ENCODE measurements at regions not wholly inside any gene's neighbourhood (a gene's known extent, or its start where the extent isn't known, plus 50 kb on each side); places are given as distances from the start of the nearest gene placed in this dataset.

DNA sequence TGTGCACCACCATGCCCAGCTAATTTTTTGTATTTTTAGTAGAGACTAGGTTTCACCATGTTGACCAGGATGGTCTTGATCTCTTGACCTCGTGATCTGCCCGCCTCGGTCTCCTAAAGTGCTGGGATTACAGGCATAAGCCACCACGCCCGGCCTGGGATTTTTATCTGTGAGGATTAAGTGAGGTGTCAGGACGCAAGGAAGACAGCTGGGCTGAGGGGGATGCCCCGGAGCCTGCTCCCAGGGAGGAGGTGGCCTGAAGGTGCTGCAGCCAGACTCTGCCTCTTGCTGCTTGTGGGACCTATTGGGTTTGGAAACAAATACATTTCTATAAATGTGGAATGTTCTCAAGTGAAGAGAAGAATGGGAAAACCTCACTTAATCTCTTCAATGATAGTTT is 131.6 kb downstream of the OLFM4 start:
- Histone ChIP-seq H3K9me3 (ENCODE audit: insufficient read depth in 2 of 2, low read depth in 1 of 2, low read length in 1 of 2) (peaks cover 0 to 2% of the 10 kb centered on the region in 2 experiments; a peak in 1 of 4 replicates), H3K79me1 (ENCODE audit: low read depth, low read length) (no peaks in the 10 kb centered on the region)

More for the DNA sequence above, 131.6 kb downstream of the OLFM4 start:
- no peak overlapping the region for H3K23ac ChIP-seq (ENCODE audit: insufficient read length)
- no peaks in the 10 kb centered on the region for H3K36me3 ChIP-seq (ENCODE audit: control insufficient read depth in 2 of 4, insufficient read depth in 4 of 4, low read length in 3 of 4)
- peaks cover 0 to 3% (median 0%) of the 10 kb centered on the region in 4 experiments; a peak in 1 of 7 replicates for H3K4me1 ChIP-seq (replicated peaks in 1 of 4; ENCODE audit: control insufficient read depth in 3 of 4, insufficient read depth in 4 of 4, low read length in 3 of 4)
- H4K8ac ChIP-seq (ENCODE audit: extremely low read depth, insufficient read depth, low read length): no peak overlapping the region
- no peak overlapping the region for H3K56ac ChIP-seq (replicated peaks; ENCODE audit: insufficient read length, low read depth, low read length)
- no peak overlapping the region for H2AK5ac ChIP-seq (ENCODE audit: low read depth, low read length)
- no peak overlapping the region for H2BK20ac ChIP-seq (ENCODE audit: low read length)
- no peak overlapping the region for H3K18ac ChIP-seq (ENCODE audit: extremely low read depth, low read length)
- no peak overlapping the region for H2BK15ac ChIP-seq (ENCODE audit: low read length)
- TF ChIP-seq BRCA1 (IDR thresholded peaks at IDR 0.05; ENCODE audit: low read depth, low read length) (no peak), RAD21 (IDR thresholded peaks at IDR 0.05 in 1 of 2, conservative IDR thresholded peaks at IDR 0.05 in 1 of 2; ENCODE audit: low read depth in 2 of 2, low read length in 2 of 2) (no peak), BCL11A (IDR thresholded peaks at IDR 0.05; ENCODE audit: low read depth in 2 of 2, low read length in 2 of 2) (no peak), BACH1 (IDR thresholded peaks at IDR 0.05; ENCODE audit: low read length) (no peak), POLR2AphosphoS5 (IDR thresholded peaks at IDR 0.05; ENCODE audit: low read depth, low read length) (no peak), TAF7 (optimal IDR thresholded peaks at IDR 0.05; ENCODE audit: borderline replicate concordance, low read depth, low read length) (no peak), SAP30 (IDR thresholded peaks at IDR 0.05; ENCODE audit: insufficient read depth, insufficient replicate concordance, low read length) (no peak), YY1 (IDR thresholded peaks at IDR 0.05; ENCODE audit: low read depth, low read length) (no peak), ATF3 (IDR thresholded peaks at IDR 0.05; ENCODE audit: insufficient read depth, low read depth, low read length) (no peak), EGR1 (IDR thresholded peaks at IDR 0.05; ENCODE audit: borderline replicate concordance, low read depth, low read length) (no peak), MAFK (IDR thresholded peaks at IDR 0.05; ENCODE audit: low read depth, low read length) (no peak), SP4 (IDR thresholded peaks at IDR 0.05; ENCODE audit: low read length) (no peak)
- TF ChIP-seq, protein P1, sequence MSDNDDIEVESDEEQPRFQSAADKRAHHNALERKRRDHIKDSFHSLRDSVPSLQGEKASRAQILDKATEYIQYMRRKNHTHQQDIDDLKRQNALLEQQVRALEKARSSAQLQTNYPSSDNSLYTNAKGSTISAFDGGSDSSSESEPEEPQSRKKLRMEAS (IDR thresholded peaks at IDR 0.05): no peak
- H3K27me3 ChIP-seq (replicated peaks in 1 of 4; ENCODE audit: control insufficient read depth in 3 of 4, extremely low read depth in 1 of 4, insufficient read depth in 3 of 4, low read length in 3 of 4): no peaks in the 10 kb centered on the region
- H2BK120ac ChIP-seq (replicated peaks; ENCODE audit: low read depth, low read length): no peak overlapping the region
- H4K5ac ChIP-seq (ENCODE audit: insufficient read length, low read depth, low read length): no peak overlapping the region
- H3K9ac ChIP-seq (replicated peaks in 1 of 4; ENCODE audit: extremely low read depth in 1 of 4, low read depth in 3 of 4, low read length in 3 of 4): no peak overlapping the region
- no peak overlapping the region for H2BK12ac ChIP-seq (ENCODE audit: low read depth, low read length)
- H3K79me2 ChIP-seq (ENCODE audit: control insufficient read depth in 1 of 2, insufficient read depth in 2 of 2, low read length in 2 of 2): no peaks in the 10 kb centered on the region
- no peak overlapping the region for H2BK5ac ChIP-seq (ENCODE audit: low read depth, low read length)
- no peak for FAIRE-seq
- no peak overlapping the region for H3K27ac ChIP-seq (ENCODE audit: low read depth, low read length)
- no peak overlapping the region for H3K14ac ChIP-seq (ENCODE audit: insufficient read length)
- no peak overlapping the region for H3K4me3 ChIP-seq (ENCODE audit: extremely low read depth in 1 of 4, insufficient read depth in 2 of 4, low read depth in 3 of 4, low read length in 4 of 4)
- no peak overlapping the region for H3K4ac ChIP-seq (replicated peaks; ENCODE audit: insufficient read length, low read depth, low read length)
- ChIA-PET POLR2A (ENCODE audit: partially characterized antibody) (no interaction called here), CTCF (ENCODE audit: partially characterized antibody) (interaction anchor here (0.6 to 2.9 kb wide), 4 partner anchors 8 to 401 kb away, joined by 3 to 15 read pairs (median 6); no protein-coding TSS in a partner anchor)
- no peak overlapping the region for H2AFZ ChIP-seq (ENCODE audit: low read length)
- no peaks in the 10 kb centered on the region for H4K20me1 ChIP-seq (replicated peaks in 1 of 2; ENCODE audit: control insufficient read depth in 1 of 2, insufficient read depth in 2 of 2, low read length in 2 of 2)
- no peak for DNase-seq (ENCODE audit: low read depth in 1 of 2, low spot score in 2 of 2)
- H3K4me2 ChIP-seq (ENCODE audit: insufficient read depth in 1 of 2, low read depth in 2 of 2, low read length in 2 of 2): no peak overlapping the region
- no peak overlapping the region for H4K91ac ChIP-seq (replicated peaks; ENCODE audit: insufficient read length, low read length)
- 82% methylated on average over 7 of the region's 7 CpGs; no CpG with 5 or more reads in 1 of the 2 experiments for WGBS, 2 experiments (ENCODE audit: extremely low coverage in 1 of 2, insufficient coverage in 1 of 2, insufficient read length in 1 of 2, insufficient replicate concordance in 2 of 2, low coverage in 1 of 2, low lambda C conversion rate in 2 of 2, missing lambda C conversion rate in 1 of 2)
- H3K23me2 ChIP-seq (ENCODE audit: low read depth, low read length): no peaks in the 10 kb centered on the region
